T-helper 2 cell treated with Interferon-gamma antibody and Interleukin-4, amounts not matched to agents 100 ng/mL and 5 ng/mL, for 36 hours (primary cell): ENCODE measurements at regions not wholly inside any gene's neighbourhood (a gene's known extent, or its start where the extent isn't known, plus 50 kb on each side); places are given as distances from the start of the nearest gene placed in this dataset.
"Not testable (repeated sequence)": the region's sequence is repeated elsewhere in the genome, so short reads cannot be mapped to it uniquely, and the experiment has no call there.

Experiments
- intact Hi-C: fragments of 100-400 bp; cut with micrococcal nuclease; formaldehyde crosslinking; loops from one replicate; pipeline ENCODE4 v1.15.1; 2023

DNA sequence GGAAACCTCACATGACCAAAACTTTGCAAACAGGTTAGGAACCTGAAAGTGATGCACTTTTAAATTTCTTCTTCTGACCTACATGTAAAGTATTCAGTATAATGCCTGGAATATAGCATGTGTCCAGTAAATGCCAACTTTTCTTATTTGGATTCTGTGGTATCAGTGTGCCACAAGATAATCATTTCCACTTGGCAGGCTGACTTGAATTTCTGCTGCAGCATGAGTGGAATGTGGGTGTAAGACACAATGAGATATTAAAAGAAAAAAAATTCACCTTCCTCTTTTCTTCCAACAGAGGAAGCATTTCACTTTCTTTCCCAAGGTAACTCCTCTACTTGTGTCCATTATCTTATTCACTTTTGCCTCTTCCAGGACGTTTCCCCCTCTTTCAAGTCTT, 141.9 kb upstream of the PRKD1 start:
- intact Hi-C loops: no loop called here

DNA sequence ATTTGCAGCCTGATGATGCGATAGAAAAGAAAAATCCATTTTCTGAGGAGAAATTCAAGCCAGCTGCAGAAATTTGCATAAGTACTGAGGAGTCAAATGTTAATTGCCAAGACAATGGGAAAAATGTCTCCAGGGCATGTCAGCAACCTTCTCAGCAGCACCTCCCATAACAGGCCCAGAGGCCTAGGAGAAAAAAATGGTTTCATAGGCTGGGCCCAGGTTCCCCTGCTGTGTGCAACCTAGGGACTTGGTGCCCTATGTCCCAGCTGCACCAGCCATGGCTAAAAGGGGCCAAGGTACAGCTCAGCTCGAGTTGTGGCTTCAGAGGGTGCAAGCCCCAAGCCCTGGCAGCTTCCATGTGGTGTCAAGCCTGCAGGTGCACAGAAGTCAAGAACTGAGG, 144.8 kb upstream of the PRKD1 start:
- intact Hi-C loops: not testable (repeated sequence)

DNA sequence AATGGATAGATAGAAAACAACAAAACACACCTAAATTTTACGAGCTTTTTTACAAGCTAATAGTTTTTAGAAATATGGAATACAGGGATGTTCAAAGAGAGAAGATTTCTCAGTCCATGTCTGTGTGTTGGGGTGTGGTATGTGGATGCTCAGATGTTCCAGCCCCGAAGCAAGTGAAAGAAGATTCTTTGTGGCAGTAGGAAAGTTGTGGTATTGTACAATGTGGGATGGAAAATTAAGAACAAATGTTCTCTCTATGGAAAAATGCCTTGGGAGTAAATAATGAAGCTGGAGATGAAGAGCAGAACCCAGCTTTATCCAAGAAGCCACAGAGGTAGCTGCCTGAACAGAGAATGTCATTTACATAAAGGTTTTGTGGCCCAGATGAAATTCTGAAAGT, 150.3 kb upstream of the PRKD1 start:
- intact Hi-C loops: no loop called here

DNA sequence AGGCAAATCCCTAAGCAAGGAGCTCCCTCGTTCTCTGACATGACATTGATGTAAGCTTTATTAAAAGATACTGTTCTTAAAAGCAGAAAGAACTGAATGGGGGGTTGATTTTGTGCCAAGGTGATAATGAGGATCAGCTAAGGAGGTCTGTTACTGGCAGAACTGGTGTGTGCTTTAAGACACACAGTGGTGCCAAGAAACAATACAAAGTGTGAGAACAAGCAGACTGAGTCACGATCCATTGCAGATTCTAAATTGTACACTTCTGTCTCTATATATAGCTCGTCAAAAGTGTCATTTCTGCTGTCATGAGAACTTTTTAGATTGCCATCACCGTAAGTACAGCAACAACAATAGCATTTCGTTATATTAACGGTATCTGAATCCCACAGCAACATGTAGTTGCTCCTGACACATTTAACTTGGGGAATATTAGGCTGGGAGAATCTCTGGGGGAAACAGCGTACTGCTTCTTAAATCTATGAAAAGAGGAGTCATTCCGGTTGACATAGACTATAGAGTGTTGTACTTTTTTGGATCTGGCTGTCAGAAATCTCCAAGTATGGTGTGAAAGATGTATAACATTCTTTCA, 151.3 kb upstream of the PRKD1 start:
- intact Hi-C loops: no loop called here

DNA sequence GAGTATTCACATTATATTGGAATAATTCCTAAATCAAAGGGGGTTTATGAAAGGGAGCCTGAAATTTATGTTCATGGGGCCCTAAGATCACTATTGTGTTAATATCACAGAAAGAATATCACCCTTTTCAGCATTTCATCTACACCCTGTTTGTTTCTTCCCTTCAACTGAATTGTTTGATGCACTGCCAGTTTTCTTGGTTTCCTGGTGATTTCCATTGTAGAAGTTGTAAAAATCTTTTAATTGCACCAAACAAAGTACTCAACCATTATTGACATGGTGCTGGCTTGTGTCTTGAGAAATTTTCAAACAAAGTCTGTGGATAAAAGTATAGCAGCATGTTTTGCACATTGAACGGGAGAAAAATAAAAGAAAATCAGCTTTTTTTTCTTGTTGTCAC, 154.8 kb upstream of the PRKD1 start:
- intact Hi-C loops: no loop called here

DNA sequence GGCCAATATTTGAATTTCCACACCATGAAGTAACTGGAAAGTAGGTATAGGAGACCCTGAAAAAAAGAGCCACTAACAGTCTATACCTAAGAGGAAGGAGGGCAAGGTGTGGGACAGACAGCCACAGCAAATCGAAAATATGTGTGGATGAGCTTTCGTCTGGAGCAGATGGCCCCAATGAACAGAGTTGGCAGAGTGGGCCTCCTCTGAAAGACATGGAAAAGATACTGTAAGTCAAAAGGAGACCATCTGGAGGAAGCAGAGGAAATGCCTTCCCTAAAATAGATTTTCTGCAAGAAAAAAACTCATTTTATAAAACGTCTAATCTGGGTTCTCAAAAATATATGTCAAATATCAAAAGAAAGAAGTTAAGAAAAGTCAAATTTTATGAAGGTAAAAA, 157.2 kb upstream of the PRKD1 start:
- intact Hi-C loops: no loop called here

DNA sequence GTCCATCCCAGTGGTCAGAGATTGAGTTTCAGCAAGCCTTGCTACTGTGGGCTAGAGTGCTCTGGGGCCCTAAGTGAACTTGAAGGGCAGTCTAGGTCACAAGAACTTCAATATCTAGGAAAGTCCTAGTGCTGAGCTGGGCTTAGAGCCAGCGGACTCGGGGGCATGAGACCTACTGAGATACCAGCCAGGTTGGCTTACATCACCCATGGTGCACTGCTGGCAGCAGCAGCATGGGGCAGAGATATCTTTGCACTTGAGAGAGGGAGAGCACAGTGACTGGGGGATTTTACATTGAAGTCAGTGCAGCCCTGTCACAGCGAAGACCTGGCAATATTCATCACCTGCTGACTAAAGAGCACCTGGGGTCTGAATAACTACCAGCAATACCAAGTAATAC, 158.3 kb upstream of the PRKD1 start:
- intact Hi-C loops: no loop called here

DNA sequence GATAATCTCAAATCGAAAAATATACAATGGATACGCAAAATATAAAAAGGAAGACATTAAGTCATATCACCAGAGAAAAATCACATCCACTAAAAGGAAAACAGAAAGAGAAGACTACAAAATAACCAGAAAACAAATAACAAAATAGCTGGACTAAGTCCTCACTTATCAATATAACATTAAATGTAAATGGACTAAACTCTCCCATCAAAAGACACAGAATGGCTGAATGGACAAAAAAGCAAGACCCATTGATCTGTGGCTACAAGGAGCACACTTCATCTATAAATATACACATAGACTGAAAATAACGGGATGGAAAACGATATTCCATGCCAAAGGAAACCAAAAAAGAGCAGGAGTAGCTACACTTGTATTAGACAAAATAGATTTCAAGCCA, 161.0 kb upstream of the PRKD1 start:
- intact Hi-C loops: no loop called here

DNA sequence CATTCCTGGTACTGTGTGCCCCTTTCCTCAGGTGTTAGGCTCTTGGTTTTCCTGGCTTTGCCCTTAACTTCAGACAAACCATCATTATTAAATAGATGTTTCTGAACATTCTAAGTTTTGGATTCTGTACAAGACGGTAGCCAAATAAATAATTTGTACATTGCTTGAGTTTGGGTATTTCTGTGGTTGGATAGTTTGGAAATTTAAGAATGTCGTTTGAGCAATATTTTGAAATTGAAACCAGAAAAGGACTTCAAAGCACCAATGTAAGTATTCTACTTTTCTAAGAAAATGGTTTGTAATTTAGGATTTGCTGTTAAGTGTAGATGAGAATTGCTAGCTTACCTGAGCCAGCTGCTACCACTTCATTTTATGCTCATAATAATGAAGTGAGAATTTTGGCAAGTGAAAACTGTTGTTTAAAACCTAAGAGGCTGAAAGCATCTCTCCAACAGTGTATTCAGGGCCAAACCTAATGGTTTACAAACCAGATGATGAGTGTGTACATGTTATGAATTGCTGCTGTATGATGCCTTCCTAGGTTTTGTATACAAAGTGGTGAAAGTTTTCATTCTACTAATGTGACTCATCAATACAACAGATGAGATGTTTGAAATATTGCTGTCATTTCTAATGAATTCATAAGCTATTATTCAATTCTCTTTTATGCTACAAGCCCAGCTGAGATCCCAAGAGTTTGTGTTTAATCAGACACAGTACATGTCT, 181.5 kb upstream of the PRKD1 start:
- intact Hi-C loops: no loop called here

DNA sequence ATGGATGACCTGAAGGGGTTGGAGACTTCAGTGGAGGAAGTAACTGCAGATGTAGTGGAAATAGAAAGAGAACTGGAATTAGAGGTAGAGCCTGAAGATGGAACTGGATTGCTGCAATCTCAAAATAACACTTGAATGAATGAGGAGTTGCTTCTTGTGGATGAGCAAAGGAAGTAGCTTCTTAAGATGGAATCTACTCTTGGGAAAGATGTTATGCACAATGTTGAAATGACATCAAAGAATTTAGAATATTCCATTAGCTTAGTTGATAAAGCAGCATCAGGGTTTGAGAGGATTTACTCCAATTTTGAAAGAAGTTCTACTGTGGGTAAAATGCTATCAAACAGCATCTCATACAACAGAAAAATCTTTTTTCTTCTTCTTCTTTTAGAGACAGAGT, 186.4 kb upstream of the PRKD1 start:
- intact Hi-C loops: no loop called here

DNA sequence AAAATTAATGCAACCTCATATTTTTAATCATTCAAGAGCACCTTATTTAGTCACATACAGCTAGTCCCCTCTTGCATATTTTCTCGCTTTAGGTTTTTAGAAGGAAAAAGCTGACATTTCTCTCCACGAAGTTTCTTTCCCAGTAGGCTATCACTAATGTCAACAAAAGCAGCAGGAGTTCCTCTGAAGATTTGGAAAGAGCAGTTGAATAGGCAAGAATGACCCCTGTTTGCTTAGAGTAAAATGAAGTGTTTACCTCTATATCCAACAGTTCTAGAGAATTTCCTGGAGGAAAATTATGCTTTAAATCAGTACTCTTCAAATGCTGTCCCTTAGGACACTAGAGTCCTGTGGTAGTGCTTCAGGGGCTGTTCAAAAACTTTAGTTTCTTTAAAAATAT, 188.1 kb upstream of the PRKD1 start:
- intact Hi-C loops: no loop called here

DNA sequence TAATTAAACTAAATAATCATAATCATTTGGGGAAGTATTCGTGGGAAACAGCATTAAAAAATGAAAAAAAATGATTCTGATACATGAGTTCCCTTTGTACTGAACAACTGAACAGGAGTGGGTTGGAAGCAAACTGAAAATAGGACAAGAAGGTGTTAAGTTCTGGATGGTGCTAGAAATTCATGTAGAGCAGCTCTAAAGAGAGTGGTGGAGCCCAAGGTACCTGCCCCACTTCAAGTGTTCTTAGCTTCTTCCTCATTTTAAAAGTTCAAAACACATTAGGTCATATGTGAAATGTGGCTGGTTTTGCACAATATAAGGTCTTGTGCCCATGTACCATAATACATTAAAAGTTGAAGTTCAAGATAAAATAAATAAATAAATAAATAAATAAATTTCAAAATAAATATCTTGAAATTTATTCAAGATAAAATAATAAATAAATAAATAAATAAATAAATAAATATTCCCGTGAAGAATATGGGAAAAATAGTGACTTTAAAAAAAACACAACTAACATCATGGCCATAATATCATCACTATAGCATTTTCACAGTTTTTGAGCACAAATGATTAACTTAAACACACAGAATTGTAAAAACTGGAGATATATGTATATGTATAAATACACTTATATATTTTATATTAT, 191.5 kb upstream of the PRKD1 start:
- intact Hi-C loops: no loop called here

DNA sequence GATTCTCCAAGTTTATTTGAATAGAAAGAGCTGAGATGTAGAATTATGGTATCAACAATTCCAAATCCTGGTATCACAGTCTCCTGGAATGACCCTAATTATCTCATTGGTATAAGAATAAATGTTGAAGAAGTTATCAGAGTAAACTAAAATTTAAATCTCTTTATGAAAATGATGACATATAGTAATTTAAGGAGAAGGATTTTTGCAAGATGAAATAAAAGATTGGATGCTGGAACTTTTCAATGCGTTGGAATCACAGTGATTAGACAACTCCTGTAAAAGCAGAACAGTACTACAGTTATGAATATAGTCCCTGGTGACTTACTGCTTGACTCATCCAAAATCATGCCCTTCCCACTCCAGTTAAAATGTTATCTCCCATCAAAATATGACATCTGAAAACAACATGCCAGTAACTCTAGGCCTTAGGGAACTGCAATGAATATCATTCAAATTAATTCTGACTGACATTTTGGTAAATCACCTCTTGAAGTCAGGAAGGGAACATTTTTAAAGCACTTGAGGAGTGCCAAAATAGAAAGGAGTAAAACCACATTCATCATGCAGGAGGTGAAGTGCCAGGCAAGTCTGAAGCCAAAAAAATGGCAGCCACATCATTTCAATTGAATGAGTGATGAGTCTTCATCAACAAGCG, 197.8 kb upstream of the PRKD1 start:
- intact Hi-C loops: no loop called here

DNA sequence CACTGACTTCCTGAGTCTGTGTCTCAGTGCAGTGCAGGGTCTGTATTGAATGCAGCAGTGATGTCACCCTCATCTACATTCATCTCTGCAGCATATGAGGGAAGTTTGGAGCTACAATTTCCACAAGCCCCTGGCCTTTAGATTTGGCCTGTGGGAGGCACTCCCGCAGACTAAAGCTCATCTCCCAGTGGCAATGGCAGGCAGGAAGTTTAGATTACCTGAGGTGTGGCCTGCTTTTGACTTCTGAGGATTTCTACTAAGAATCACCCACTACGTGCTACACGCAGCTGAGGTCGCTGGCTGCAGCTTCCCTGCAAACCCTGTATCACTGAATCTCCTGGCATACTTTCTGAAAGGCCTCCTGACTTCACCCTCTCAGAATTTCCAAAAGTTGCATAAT, 202.2 kb upstream of the PRKD1 start:
- intact Hi-C loops: no loop called here

DNA sequence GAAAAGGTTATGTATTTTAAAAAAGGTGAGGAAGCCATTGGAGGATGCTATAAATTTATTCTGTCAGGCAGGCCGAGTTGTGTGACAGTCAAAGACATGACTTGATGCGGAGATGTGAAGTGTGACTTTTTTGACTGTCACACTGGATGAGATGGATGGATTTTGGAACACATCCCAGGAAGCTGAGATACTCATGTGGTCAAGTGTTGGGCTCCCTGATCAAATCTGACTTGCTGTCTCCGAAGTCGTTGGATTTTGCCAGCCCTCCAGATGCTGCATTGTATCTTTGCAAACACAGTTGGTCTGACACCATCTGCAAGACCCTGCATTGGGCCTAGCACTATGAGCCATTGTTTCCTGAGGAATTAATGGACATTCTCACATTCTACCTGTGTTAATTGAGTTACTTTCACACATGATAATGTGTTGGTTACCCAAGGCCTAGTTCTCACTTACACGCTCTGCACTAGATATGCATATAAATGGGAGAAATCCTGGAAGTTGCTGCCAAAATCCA, 204.0 kb upstream of the PRKD1 start:
- intact Hi-C loops: no loop called here

DNA sequence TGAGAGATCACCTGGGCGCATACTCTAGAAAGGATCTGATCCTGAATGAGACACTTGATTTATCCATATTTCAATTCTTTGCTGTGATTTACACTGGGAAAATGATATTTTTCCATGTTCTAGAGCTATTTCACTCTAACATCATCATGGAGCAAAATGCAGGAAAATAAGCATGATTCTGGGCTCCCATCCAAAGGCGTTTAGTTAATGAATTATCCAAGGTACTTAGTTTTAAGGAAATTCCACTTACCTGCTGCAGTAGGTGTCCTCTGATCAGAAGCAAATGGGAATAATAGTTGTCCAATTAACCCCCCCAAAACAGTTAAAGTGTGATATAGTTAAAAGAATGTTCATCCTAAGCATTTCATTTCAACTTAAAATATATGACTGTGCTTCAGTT, 204.5 kb upstream of the PRKD1 start:
- intact Hi-C loops: no loop called here

DNA sequence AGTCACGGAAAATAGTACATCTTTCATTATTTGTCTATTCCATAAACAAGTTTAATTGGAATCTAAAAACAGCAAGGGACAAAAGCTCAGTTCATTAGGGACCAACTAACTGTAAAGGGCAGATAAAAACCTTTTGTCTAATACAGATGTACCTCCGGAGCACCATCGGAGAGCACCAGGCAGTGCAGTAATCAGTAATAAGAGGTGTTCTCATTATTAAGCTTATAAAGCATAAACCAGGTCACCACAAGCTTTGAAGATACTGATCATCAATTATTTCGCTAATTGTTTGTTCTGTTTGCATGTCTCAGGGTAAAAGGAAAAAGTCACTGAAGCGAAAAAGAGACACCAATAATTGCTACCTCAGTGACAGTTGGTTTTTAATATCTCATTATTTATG, 207.3 kb upstream of the PRKD1 start:
- intact Hi-C loops: no loop called here

DNA sequence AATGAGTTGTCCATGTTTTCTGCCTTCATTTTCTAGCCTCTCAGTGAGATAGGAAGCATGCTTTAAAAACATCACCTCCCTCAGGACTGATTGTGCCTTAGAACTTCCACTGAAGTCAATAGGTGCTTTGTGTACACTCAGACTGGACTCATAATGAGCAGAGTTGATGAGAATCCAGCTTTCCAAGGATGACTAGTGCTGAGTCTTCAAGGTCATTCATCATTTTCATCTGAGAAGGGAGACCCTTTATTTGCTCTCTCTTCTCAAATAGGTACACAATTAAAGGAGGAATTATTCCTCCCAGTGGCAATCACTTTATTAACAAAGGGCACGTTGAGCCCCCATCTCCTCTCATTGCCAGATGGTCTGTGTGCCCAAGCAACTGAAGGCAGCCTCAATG, 210.9 kb upstream of the PRKD1 start:
- intact Hi-C loops: no loop called here

DNA sequence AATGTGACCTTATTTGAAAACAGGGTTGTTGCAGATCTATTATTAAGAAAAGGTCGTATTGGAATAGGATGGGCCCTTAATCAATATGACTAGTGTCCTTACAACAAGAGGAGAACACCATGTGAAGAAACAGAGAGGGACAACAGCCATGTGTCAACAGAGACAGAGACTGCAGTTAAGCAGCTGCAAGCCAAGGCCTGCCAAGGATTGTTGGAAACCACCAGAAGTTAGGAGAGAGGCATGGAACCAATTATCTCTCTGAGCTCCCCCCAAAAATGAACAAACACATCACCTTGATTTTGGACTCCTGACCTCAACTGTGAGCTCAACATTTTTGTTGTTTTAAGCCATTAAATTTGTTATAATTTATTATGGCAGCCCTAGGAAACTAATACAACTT, 214.6 kb upstream of the PRKD1 start:
- intact Hi-C loops: no loop called here

DNA sequence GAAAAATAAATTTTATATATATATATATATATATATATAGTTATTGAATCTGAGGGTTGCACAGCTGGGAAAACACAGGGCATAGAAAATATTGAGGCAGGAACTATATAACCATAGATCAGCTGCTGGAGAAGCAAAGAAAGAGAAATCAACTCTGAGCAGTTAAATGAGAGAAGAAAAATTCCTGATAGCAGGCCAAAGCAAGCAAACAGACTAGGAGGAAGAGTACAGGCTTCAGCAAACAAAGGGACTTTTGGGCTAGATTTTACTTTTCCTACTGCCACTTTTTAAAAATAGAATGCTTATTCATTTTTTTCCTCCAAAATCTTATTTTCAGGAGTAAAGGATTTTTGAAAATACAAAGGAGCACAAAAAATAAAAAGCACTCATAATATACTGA, 216.0 kb upstream of the PRKD1 start:
- intact Hi-C loops: no loop called here

DNA sequence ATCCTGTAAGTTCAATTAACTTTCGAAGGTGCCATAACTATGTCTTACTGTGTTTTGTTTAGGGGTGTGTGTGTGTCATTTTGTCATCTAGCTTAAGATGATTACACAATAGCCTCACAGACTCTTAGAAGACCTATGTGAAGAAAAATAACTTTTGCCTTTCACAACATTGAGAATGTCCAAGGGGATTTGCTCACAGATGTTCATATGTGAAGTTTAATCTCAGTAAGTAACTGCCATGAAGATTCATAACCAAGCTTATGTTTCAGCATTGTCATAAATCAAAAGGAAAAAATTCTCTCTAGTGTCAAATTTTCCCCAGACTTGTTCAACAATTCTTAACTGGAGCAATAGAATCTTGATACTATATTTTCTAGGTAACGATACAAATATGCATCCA, 226.1 kb upstream of the PRKD1 start:
- intact Hi-C loops: no loop called here

DNA sequence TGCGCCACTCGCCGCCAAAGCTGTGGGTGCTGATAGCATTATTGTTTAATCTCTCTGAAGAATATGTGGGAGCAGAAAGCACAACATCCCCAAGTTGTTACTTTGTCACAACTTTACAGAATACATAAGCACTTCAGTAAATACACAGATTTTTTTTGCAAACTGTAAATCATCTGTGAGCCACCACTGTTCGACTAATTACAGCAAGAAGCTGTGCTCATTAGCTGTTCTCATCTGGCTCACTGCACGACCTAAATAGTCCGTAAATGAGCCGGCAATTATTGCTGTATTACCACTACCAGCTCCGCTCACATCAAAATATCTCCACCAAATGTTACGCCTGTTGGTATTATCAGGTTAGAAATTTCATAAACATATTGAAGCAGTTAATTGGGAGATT, 228.9 kb upstream of the PRKD1 start:
- intact Hi-C loops: no loop called here
